ENCODE measurements at regions not wholly inside any gene's neighbourhood (a gene's known extent, or its start where the extent isn't known, plus 50 kb on each side); places are given as distances from the start of the nearest gene placed in this dataset.
"Not testable (repeated sequence)": the region's sequence is repeated elsewhere in the genome, so short reads cannot be mapped to it uniquely, and the experiment has no call there.

- Histone ChIP-seq H3K9me3 (no peaks in the 10 kb centered on the region), H3K4me1 (no peaks in the 10 kb centered on the region), H3K36me3 (no peaks in the 10 kb centered on the region), H3K27ac (no peak overlapping the region), H3K4me3 (no peak overlapping the region), H3K27me3 (ENCODE audit: low read depth) (no peaks in the 10 kb centered on the region)
- intact Hi-C loops (cut with DNase I): no loop called here
- no peak for ATAC-seq
- no peak for DNase-seq
- TF ChIP-seq CTCF (IDR thresholded peaks at IDR 0.05): no peak
Measured at GRCh38 chr18:76602191-76602590, 107.1 kb upstream of the ZNF516 start.

GRCh38 chr18:76600076-76600475 is 105.0 kb upstream of the ZNF516 start:
- ATAC-seq: not testable (repeated sequence)

GRCh38 chr18:76594966-76595365 is 99.9 kb upstream of the ZNF516 start:
- DNase-seq (no peak), ATAC-seq (no peak)
- Histone ChIP-seq H3K9me3 (no peaks in the 10 kb centered on the region), H3K4me1 (no peaks in the 10 kb centered on the region), H3K36me3 (no peaks in the 10 kb centered on the region), H3K27me3 (ENCODE audit: low read depth) (peaks cover 4% of the 10 kb centered on the region), H3K4me3 (no peak overlapping the region), H3K27ac (no peak overlapping the region)
- TF ChIP-seq CTCF (IDR thresholded peaks at IDR 0.05): no peak
- intact Hi-C loops (cut with DNase I): no loop called here

More at GRCh38 chr18:76600076-76600475, 105.0 kb upstream of the ZNF516 start:
- intact Hi-C loops (cut with DNase I); H3K27ac ChIP-seq; H3K27me3 ChIP-seq (ENCODE audit: low read depth); H3K9me3 ChIP-seq; DNase-seq; H3K4me3 ChIP-seq; H3K4me1 ChIP-seq; H3K36me3 ChIP-seq: not testable (repeated sequence)

GRCh38 chr18:76593843-76594242 is 98.8 kb upstream of the ZNF516 start:
- no peak for ATAC-seq

GRCh38 chr18:76592981-76593381 is 97.9 kb upstream of the ZNF516 start:
- intact Hi-C loops (cut with DNase I): no loop called here
- no peak for TF ChIP-seq CTCF (IDR thresholded peaks at IDR 0.05)
- Histone ChIP-seq H3K36me3 (no peaks in the 10 kb centered on the region), H3K9me3 (no peaks in the 10 kb centered on the region), H3K4me1 (peaks cover 10% of the 10 kb centered on the region), H3K27ac (no peak overlapping the region), H3K4me3 (no peak overlapping the region), H3K27me3 (ENCODE audit: low read depth) (peaks cover 4% of the 10 kb centered on the region)
- no peak for ATAC-seq
- DNase-seq: no peak

More at GRCh38 chr18:76593843-76594242, 98.8 kb upstream of the ZNF516 start:
- Histone ChIP-seq H3K27me3 (ENCODE audit: low read depth) (peaks cover 4% of the 10 kb centered on the region), H3K4me3 (no peak overlapping the region), H3K9me3 (no peaks in the 10 kb centered on the region), H3K4me1 (peaks cover 10% of the 10 kb centered on the region), H3K36me3 (no peaks in the 10 kb centered on the region), H3K27ac (no peak overlapping the region)
- TF ChIP-seq CTCF (IDR thresholded peaks at IDR 0.05): no peak
- intact Hi-C loops (cut with DNase I): no loop called here
- DNase-seq: no peak

- peaks cover 10% of the 10 kb centered on the region for H3K4me1 ChIP-seq
- no peak for TF ChIP-seq CTCF (IDR thresholded peaks at IDR 0.05)
- H3K27me3 ChIP-seq (ENCODE audit: low read depth): peaks cover 4% of the 10 kb centered on the region
- intact Hi-C loops (cut with DNase I): no loop called here
- no peak for DNase-seq
- ATAC-seq: no peak
- no peak overlapping the region for H3K27ac ChIP-seq
- no peaks in the 10 kb centered on the region for H3K9me3 ChIP-seq
- no peak overlapping the region for H3K4me3 ChIP-seq
- no peaks in the 10 kb centered on the region for H3K36me3 ChIP-seq
Measured at GRCh38 chr18:76592096-76592495, 97.1 kb upstream of the ZNF516 start.
